VCaP (cell line): ENCODE measurements at regions not wholly inside any gene's neighbourhood (a gene's known extent, or its start where the extent isn't known, plus 50 kb on each side); places are given as distances from the start of the nearest gene placed in this dataset.
"Not testable (repeated sequence)": the region's sequence is repeated elsewhere in the genome, so short reads cannot be mapped to it uniquely, and the experiment has no call there.

Experiments used
- H3K27ac ChIP-seq: fragments of 450-650 bp; 2 replicates; pipeline ENCODE4 v1.5.1; 2017
- CTCF ChIP-seq: fragments of 450-650 bp; conservative IDR thresholded peaks from 2 replicates; pipeline ENCODE4 v1.5.1; 2017; ENCODE audit warnings: mild to moderate bottlenecking, moderate library complexity

GRCh38 chr20:53678990-53679596 lies 85.5 kb upstream of the ZNF217 start:
- TF ChIP-seq CTCF, result no peak
- no peak overlapping the region for H3K27ac ChIP-seq

GRCh38 chr20:53678315-53678989 lies 84.8 kb upstream of the ZNF217 start:
- no peak overlapping the region for H3K27ac ChIP-seq
- no peak for TF ChIP-seq CTCF

GRCh38 chr20:53677447-53678314 lies 84.0 kb upstream of the ZNF217 start:
- peak overlapping the region; percentile 21; the same call in 1 of the 2 replicates for H3K27ac ChIP-seq
- no peak for TF ChIP-seq CTCF

- H3K27ac ChIP-seq, result no peak overlapping the region; the same call in 1 of the 2 replicates
- no peak for TF ChIP-seq CTCF
These were observed 83.3 kb upstream of the ZNF217 start for GRCh38 chr20:53676987-53677386.

GRCh38 chr20:53676519-53676822 lies 82.8 kb upstream of the ZNF217 start:
- H3K27ac ChIP-seq, result no peak overlapping the region
- TF ChIP-seq CTCF, result no peak

- TF ChIP-seq CTCF, result no peak
- H3K27ac ChIP-seq, result no peak overlapping the region
These were observed 79.0 kb upstream of the ZNF217 start for GRCh38 chr20:53672484-53673129.

GRCh38 chr20:53671370-53671769 lies 77.7 kb upstream of the ZNF217 start:
- TF ChIP-seq CTCF, result no peak
- H3K27ac ChIP-seq, result no peak overlapping the region

GRCh38 chr20:53669517-53670313 lies 76.1 kb upstream of the ZNF217 start:
- H3K27ac ChIP-seq, result not testable (repeated sequence)
